Small intestine (tissue), 7 donors: ENCODE measurements at regions not wholly inside any gene's neighbourhood (a gene's known extent, or its start where the extent isn't known, plus 50 kb on each side); places are given as distances from the start of the nearest gene placed in this dataset.

Source experiments
- DNase-seq, 2 donors: peaks; one replicate each; pipeline versions ENCODE4 v3.0.0 to v3.0.0-alpha.2; 2013
- FAIRE-seq: peaks from 2 replicates; lab custom pipeline; 2012; peaks lifted over from hg19 to GRCh38; lab: Jason Lieb, UNC
- H3K27ac ChIP-seq, 3 donors: one replicate each; pipeline ENCODE4 v1.5.1; 2013; ENCODE audit warnings: low read length in 2 of 3, mild to moderate bottlenecking in 2 of 3, control low read depth in 1 of 3, inconsistent platforms in 1 of 3, low read depth in 1 of 3, moderate library complexity in 1 of 3
- H3K27me3 ChIP-seq, 3 donors: one replicate each; pipeline ENCODE4 v1.6.1; 2013; ENCODE audit warnings: low read length in 3 of 3, inconsistent platforms in 1 of 3; ENCODE audit not compliant: control insufficient read depth in 3 of 3, insufficient read depth in 3 of 3
- H3K36me3 ChIP-seq, 3 donors: one replicate each; pipeline ENCODE4 v1.6.1; 2013; ENCODE audit warnings: low read length in 3 of 3, inconsistent platforms in 1 of 3, low read depth in 1 of 3, mild to moderate bottlenecking in 1 of 3, moderate library complexity in 1 of 3; ENCODE audit not compliant: control insufficient read depth in 3 of 3, insufficient read depth in 2 of 3
- H3K4me1 ChIP-seq, 3 donors: one replicate each; pipeline ENCODE4 v1.6.1; 2013; ENCODE audit warnings: low read length in 2 of 3, inconsistent platforms in 1 of 3, low read depth in 1 of 3, mild to moderate bottlenecking in 1 of 3, moderate library complexity in 1 of 3; ENCODE audit not compliant: control insufficient read depth in 3 of 3, insufficient read depth in 2 of 3
- H3K4me3 ChIP-seq, 3 donors: one replicate each; pipeline ENCODE4 v1.5.1; 2013; ENCODE audit warnings: low read length in 3 of 3, control low read depth in 1 of 3, inconsistent platforms in 1 of 3, low read depth in 1 of 3, mild to moderate bottlenecking in 1 of 3, moderate library complexity in 1 of 3
- H3K9me3 ChIP-seq, 2 donors: one replicate each; pipeline ENCODE4 v1.6.1; 2013; ENCODE audit warnings: low read depth in 1 of 2, low read length in 1 of 2; ENCODE audit not compliant: control insufficient read depth in 2 of 2, insufficient read depth in 1 of 2
- WGBS, 3 donors: extraction: QIAGEN DNeasy Blood & Tissue Kit; methylation state at CpG; one replicate each; pipeline ENCODE4 v1.1.7; 2013; 5-methylcytosine and 5-hydroxymethylcytosine counted together
- donor health status: healthy with polysubstance abuse.
- donor health status: control.
- donor health status: control.
- donor health status: Bipolar disorder and iron deficiency.
- donor health status: healthy.

DNA sequence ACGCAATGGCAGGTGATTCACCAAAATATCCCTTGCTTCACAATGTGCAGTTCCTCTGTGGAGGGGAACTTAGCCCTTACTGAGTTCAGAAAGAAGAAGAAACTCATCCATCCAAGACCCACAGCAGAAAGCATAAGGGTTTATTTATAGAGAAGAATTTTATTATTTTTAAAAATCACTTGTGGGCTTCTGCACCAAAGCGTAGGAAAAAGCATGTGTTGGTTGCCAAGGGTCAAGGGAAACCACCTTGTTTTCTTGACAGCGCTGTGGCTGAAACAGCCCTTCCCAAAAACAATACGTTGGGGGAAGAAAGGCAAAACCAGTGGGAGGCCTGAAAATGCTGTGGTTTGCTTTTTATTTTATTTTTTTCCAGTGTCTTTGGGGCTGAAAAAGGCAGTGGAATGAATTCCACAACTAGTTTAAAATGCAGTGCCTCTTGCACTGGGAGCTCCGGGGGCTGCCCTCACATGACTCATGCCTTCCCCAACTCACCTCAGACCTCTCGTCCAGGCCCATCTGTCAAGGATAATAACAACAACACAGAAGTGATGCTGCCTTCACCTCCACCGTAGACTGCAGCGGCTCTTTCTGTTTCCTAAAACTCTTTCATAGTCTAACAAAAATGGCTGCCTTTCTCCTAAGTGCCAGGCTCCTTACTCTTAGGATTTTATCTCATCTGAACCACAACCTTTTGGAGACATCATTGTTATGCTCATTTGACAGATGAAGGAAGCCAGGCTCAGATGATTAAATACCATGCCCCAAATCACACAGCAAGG is 224.2 kb upstream of the JUN start:
- 54 to 86% (median 77%) methylated on average over 8 of the region's 8 CpGs for WGBS, 3 donors
- H3K27me3 ChIP-seq = no peaks in the 10 kb centered on the region
- H3K9me3 ChIP-seq = no peaks in the 10 kb centered on the region
- peaks cover under 1 to 7% (median 6%) of the 10 kb centered on the region in 3 donors for H3K4me1 ChIP-seq
- H3K4me3 ChIP-seq = no peak overlapping the region
- FAIRE-seq (no peak), DNase-seq (no peak)
- no peak overlapping the region for H3K27ac ChIP-seq
- no peaks in the 10 kb centered on the region for H3K36me3 ChIP-seq

DNA sequence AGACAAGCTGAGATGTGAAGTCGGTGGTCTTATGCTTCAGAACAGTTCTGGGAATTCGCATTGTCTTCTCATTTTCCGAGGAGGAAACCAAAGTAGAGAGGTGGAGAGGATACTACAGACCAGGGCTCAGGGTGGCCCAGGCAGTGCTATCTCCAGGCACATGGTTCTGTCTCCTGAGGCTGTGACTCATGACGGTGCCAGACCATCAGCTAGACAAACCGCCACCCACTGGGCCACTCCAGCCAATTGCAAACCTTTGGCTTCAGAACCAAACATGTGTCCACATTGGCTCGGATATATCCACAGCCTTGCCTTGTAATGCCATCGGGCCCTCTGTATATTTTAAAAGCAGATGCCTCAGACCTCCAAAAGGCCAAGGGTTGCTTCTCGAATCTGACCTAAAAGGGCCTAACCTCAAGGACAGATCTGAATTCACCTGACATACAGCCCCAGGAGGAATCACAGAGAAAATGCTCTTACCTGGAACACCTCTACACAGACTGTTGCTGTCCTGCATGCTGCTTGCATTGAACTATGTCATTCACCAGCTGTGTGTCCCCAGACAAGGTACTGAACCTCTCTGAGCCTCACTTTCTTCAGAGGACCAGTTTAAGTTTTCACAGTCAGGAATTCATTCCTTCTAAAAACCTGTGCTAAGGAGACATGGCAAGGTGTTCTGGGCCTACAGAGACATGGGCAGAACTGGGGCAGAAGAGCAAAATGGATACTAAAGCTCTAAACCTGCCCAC is 224.9 kb upstream of the JUN start:
- WGBS, 3 donors = 88 to 93% (median 91%) methylated on average over 8 of the region's 8 CpGs
- DNase-seq = no peak
- Histone ChIP-seq H3K9me3 (no peaks in the 10 kb centered on the region), H3K27me3 (no peaks in the 10 kb centered on the region), H3K4me3 (no peak overlapping the region), H3K4me1 (peaks cover 2 to 15% (median 8%) of the 10 kb centered on the region in 3 donors), H3K27ac (no peak overlapping the region), H3K36me3 (no peaks in the 10 kb centered on the region)
- FAIRE-seq = no peak

DNA sequence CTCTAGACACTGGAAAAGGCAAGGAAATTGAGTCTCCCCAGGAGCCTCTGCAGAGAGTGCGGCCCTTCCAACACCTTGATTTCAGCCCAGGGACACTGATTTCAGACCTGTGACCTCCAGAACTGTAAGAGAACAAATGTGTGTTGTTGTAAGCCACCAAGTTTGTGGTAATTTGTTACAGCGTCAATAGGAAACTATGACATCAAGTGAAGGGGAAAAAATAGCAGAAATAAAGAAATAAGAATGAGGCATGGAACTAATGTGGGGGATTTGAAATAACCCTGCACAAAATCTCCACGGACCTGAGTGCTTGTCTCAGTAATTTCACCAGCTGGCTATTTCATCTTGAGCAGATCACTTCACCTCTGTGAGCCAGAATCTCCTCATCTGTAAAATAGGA is 227.8 kb upstream of the JUN start:
- 84 to 93% (median 89%) methylated on average over 3 of the region's 3 CpGs for WGBS, 3 donors
- FAIRE-seq (no peak), DNase-seq (no peak)
- no peak overlapping the region for H3K27ac ChIP-seq
- H3K27me3 ChIP-seq = no peaks in the 10 kb centered on the region
- H3K4me1 ChIP-seq = peaks cover 2 to 20% (median 2%) of the 10 kb centered on the region in 3 donors
- no peaks in the 10 kb centered on the region for H3K36me3 ChIP-seq
- H3K4me3 ChIP-seq = no peak overlapping the region
- H3K9me3 ChIP-seq = no peaks in the 10 kb centered on the region

DNA sequence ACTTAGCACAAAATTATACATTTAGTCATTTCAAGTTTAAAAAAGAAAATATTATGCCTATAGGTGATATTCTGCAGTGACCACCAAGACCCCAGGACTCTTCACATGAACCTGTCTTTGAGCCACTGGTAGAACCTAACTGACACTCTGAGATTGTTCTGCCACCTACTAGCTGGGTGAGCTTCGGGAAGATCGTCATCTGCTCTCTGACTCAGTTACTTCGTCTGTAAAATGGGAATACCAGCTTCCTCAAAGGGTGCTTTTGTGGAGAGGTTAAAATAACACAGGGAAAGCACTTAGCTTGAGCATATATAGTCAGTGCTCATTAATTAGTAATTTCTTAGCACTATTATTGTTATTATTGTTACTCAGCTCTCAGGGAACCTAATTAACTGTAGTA is 228.5 kb upstream of the JUN start:
- H3K4me3 ChIP-seq = no peak overlapping the region
- 92 to 94% (median 93%) methylated on average over 3 of the region's 3 CpGs for WGBS, 3 donors
- no peak overlapping the region for H3K27ac ChIP-seq
- H3K36me3 ChIP-seq = no peaks in the 10 kb centered on the region
- no peaks in the 10 kb centered on the region for H3K27me3 ChIP-seq
- DNase-seq (no peak), FAIRE-seq (no peak)
- peaks cover 2 to 20% (median 2%) of the 10 kb centered on the region in 3 donors for H3K4me1 ChIP-seq
- H3K9me3 ChIP-seq = no peaks in the 10 kb centered on the region

DNA sequence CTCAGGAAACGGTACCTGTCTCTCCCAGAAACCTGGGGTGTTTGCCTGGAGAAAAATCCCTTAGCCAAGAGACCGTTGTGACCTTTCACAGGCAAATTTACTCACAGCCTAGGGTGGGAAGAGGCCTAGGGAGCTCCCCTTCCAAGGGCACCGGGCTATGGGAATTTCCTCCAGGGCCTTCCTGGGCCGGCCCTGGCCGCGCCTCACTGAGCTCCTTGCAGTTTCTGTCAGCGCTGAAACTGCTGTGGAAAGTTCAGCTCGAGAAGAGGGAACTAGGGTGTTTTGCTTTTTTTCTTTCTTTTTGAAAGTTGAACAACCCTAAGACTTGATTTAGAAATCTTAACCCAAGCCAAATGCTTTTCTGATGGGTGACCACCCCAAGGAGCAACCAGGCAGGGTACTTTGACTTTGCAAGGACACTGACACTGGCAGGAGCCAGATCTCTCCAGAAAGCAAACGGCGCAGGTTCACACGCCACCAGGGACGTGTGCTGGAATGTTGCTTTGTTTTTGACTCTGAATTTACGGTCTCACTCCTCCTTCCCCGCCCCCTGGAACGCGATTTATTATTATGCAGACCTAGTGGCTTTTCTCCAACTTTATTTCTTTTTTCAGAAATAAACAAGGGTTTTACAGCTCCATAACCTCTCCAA is 229.6 kb upstream of the JUN start:
- Histone ChIP-seq H3K27ac (peak overlapping the region in 2 of 3 donors; percentile 68 to 77), H3K4me3 (no peak overlapping the region), H3K27me3 (no peaks in the 10 kb centered on the region), H3K4me1 (peaks cover 2 to 20% (median 2%) of the 10 kb centered on the region in 3 donors), H3K36me3 (no peaks in the 10 kb centered on the region), H3K9me3 (peaks cover 0 to 4% of the 10 kb centered on the region in 2 donors)
- DNase-seq = peak; percentile 58 to 67
- no peak for FAIRE-seq
- WGBS, 3 donors = 13 to 26% (median 20%) methylated on average over 16 of the region's 16 CpGs

DNA sequence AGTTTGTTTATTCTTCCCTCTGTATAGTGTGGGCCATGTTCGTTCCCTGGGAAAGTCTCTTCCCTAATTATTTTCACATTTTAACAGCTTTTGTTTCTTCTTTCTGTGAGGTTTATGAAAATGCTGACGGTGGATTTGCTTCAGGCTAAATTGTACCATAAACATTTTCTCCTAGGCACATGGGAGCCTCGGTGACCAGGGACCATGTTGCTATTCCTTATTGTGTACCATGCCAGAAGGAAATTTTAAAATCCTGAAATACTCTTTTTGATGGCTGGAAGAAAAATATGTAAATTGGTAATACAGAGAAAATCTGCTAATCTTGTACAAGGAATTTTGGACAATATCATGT is 230.1 kb upstream of the JUN start:
- DNase-seq = peak in 1 of 2 donors; percentile 37
- no peaks in the 10 kb centered on the region for H3K27me3 ChIP-seq
- peaks cover 2 to 20% (median 4%) of the 10 kb centered on the region in 3 donors for H3K4me1 ChIP-seq
- no peaks in the 10 kb centered on the region for H3K36me3 ChIP-seq
- FAIRE-seq = no peak
- 41 to 49% (median 43%) methylated on average over 3 of the region's 3 CpGs for WGBS, 3 donors
- peaks cover 0 to 6% of the 10 kb centered on the region in 2 donors for H3K9me3 ChIP-seq
- peak overlapping the region in 2 of 3 donors; percentile 40 to 68 for H3K27ac ChIP-seq
- no peak overlapping the region for H3K4me3 ChIP-seq

DNA sequence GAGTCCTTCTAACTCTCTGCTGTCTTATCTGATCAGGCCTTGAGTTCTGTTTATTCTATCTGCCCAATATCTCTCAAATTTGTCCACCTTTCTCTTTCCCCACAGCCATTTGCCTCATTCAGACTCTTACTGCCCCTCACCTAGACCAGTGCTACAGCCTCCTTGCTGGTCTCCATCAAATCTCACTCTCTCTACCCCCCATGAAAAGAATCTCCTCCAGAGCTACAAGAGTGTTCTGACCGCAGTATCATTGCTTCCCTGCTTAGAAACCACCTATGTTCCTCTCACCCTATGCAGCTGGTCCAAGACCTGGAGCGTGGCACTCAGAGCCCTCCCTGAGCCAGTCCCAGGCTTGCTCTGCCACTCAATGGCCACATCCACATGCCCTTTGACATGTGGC is 231.0 kb upstream of the JUN start:
- DNase-seq = no peak
- WGBS, 3 donors = 96 to 100% (median 98%) methylated on average over 2 of the region's 2 CpGs
- Histone ChIP-seq H3K27ac (no peak overlapping the region), H3K4me3 (no peak overlapping the region), H3K9me3 (peaks cover 0 to 6% of the 10 kb centered on the region in 2 donors), H3K4me1 (peaks cover 5 to 20% (median 7%) of the 10 kb centered on the region in 3 donors), H3K36me3 (no peaks in the 10 kb centered on the region), H3K27me3 (no peaks in the 10 kb centered on the region)
- FAIRE-seq = no peak

DNA sequence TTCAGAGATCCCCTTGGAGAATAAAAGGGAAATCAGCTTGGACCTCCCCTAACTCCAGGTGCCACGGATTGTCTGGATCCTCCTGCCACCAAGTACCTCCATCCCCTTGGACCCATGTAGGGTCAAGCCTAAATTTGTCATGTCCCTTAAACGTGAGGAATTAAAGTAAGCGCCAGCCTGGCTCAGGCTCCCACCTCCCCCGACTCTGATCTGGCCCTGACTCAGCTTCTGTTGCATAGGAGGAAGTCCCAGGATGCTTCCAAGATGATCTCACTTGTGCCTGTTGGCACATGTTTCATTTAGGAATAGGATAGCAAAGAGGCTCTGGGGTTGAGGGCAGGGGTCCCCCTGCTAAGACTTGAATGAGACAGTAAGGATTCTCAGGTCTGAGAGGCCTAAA is 231.9 kb upstream of the JUN start:
- DNase-seq (no peak), FAIRE-seq (no peak)
- Histone ChIP-seq H3K36me3 (no peaks in the 10 kb centered on the region), H3K9me3 (peaks cover 0 to 6% of the 10 kb centered on the region in 2 donors), H3K27ac (no peak overlapping the region), H3K27me3 (no peaks in the 10 kb centered on the region), H3K4me3 (no peak overlapping the region), H3K4me1 (peaks cover 8 to 25% (median 13%) of the 10 kb centered on the region in 3 donors)
- 60 to 70% (median 61%) methylated on average over 4 of the region's 4 CpGs for WGBS, 3 donors
